ENCODE measurements at regions not wholly inside any gene's neighbourhood (a gene's known extent, or its start where the extent isn't known, plus 50 kb on each side); places are given as distances from the start of the nearest gene placed in this dataset.
A peak's percentile ranks its signal among the peaks of the same experiment; 100 is the strongest.

DNA sequence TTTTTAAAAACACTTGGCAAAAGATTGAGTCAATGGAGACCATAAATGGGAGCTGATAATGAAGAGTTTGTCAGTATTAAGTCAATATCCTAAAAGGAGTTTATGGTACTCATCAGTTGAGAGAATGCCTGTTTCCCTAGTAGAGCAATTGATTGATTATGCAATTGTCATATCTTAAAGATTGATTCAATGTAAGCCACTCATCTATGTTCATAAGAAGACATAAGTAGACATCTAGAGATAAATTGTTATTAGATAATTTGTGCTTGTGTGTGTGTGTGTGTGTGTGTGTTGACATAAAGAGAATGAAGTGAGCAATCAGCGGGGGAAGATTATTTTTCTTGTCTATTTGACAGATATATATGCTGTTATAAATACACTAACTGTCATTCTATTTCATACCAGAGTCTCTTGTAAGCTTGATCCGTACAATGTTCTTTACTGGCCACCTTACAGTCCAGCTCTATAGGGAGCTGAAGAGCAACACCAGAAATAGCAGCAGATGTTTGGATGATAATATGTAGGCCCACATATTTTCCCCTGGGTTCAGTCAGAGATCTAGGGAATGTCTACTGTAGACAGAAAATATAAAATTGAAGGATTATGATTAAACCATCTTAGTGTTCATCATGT, 848.6 kb upstream of the EPHA6 start:
- H3K36me3 Mint-ChIP-seq (ENCODE audit: unreplicated experiment): no peaks in the 10 kb centered on the region
- H3K4me1 Mint-ChIP-seq (ENCODE audit: low read depth, unreplicated experiment): no peaks in the 10 kb centered on the region
- no peaks in the 10 kb centered on the region for H3K27me3 Mint-ChIP-seq (ENCODE audit: unreplicated experiment)
- no peaks in the 10 kb centered on the region for H3K9me3 Mint-ChIP-seq (ENCODE audit: unreplicated experiment)
- TF ChIP-seq, protein P1, sequence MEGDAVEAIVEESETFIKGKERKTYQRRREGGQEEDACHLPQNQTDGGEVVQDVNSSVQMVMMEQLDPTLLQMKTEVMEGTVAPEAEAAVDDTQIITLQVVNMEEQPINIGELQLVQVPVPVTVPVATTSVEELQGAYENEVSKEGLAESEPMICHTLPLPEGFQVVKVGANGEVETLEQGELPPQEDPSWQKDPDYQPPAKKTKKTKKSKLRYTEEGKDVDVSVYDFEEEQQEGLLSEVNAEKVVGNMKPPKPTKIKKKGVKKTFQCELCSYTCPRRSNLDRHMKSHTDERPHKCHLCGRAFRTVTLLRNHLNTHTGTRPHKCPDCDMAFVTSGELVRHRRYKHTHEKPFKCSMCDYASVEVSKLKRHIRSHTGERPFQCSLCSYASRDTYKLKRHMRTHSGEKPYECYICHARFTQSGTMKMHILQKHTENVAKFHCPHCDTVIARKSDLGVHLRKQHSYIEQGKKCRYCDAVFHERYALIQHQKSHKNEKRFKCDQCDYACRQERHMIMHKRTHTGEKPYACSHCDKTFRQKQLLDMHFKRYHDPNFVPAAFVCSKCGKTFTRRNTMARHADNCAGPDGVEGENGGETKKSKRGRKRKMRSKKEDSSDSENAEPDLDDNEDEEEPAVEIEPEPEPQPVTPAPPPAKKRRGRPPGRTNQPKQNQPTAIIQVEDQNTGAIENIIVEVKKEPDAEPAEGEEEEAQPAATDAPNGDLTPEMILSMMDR (IDR thresholded peaks at IDR 0.05; ENCODE audit: partially characterized antibody, unreplicated experiment): no peak
- H3K27ac Mint-ChIP-seq (ENCODE audit: unreplicated experiment): no peak overlapping the region
- DNase-seq: no peak
- H3K4me3 Mint-ChIP-seq (ENCODE audit: unreplicated experiment): no peak overlapping the region

DNA sequence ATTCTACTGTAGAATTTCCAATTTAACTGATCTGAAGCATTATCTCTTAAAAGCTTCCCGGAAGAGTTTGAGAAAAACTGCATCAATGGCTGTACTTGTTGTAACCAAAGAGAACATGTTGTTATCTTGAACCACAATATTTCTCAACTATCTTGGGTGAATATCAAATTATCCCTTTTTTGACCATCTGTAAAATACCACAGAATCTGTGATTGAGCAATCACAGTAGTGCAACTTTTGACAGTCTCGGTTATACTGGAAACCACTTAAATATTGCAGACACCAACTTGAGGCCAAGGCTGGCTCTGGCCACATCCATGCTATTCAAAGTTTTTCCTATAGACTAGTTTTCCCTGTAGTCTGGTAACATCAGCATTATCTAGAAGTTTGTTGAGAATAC, 842.8 kb upstream of the EPHA6 start:
- H3K4me1 Mint-ChIP-seq (ENCODE audit: low read depth, unreplicated experiment): no peaks in the 10 kb centered on the region
- H3K9me3 Mint-ChIP-seq (ENCODE audit: unreplicated experiment): no peaks in the 10 kb centered on the region
- no peak overlapping the region for H3K27ac Mint-ChIP-seq (ENCODE audit: unreplicated experiment)
- H3K27me3 Mint-ChIP-seq (ENCODE audit: unreplicated experiment): no peaks in the 10 kb centered on the region
- no peaks in the 10 kb centered on the region for H3K36me3 Mint-ChIP-seq (ENCODE audit: unreplicated experiment)
- TF ChIP-seq, protein P1 (IDR thresholded peaks at IDR 0.05; ENCODE audit: partially characterized antibody, unreplicated experiment): no peak
- no peak for DNase-seq
- H3K4me3 Mint-ChIP-seq (ENCODE audit: unreplicated experiment): no peak overlapping the region

DNA sequence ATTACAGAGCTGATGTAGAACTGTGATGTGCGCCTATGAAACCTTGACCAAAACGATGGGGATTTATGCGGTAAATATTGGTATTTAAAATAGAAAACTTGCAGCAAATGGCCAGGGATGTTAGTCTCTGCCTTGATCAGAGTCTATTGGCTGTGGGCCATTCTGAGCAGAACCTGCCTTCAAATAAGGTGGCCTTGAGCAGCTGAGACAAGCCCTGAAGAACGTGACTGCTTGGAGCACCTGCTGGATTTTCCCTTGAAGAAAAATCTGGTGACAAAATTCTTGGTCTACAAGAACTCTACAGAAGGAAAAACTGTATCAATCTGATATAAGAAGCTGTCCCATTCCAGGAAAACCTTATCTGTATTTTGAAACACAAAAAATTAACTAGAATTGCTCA, 820.1 kb upstream of the EPHA6 start:
- Mint-ChIP-seq H3K27ac (ENCODE audit: unreplicated experiment) (no peak overlapping the region), H3K27me3 (ENCODE audit: unreplicated experiment) (peaks cover 2% of the 10 kb centered on the region), H3K4me1 (ENCODE audit: low read depth, unreplicated experiment) (no peaks in the 10 kb centered on the region), H3K4me3 (ENCODE audit: unreplicated experiment) (no peak overlapping the region), H3K9me3 (ENCODE audit: unreplicated experiment) (peaks cover 2% of the 10 kb centered on the region), H3K36me3 (ENCODE audit: unreplicated experiment) (no peaks in the 10 kb centered on the region)
- no peak for DNase-seq
- TF ChIP-seq, protein P1 (IDR thresholded peaks at IDR 0.05; ENCODE audit: partially characterized antibody, unreplicated experiment): no peak

DNA sequence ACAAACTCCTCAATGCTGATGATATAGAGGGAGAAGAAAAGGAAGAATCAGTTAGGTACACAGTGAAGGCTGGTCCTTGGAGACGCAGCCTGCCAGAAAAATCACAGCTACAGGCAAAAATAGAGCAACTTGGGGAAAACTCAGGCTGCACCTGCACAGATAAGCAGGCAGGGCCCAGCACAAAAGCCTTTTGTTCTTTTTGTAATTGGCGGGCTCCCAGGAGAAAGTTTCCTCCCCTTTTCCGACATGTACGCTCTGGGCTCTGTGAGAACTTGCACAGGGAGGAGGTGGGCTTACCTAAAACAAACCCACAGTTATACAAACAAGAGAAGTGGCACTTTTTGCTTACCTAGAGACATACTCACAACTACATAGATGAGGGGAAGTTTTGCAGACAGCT, 813.4 kb upstream of the EPHA6 start:
- no peaks in the 10 kb centered on the region for H3K36me3 Mint-ChIP-seq (ENCODE audit: unreplicated experiment)
- DNase-seq: no peak
- H3K27ac Mint-ChIP-seq (ENCODE audit: unreplicated experiment): no peak overlapping the region
- H3K27me3 Mint-ChIP-seq (ENCODE audit: unreplicated experiment): no peaks in the 10 kb centered on the region
- TF ChIP-seq, protein P1 (IDR thresholded peaks at IDR 0.05; ENCODE audit: partially characterized antibody, unreplicated experiment): no peak
- no peak overlapping the region for H3K4me3 Mint-ChIP-seq (ENCODE audit: unreplicated experiment)
- no peaks in the 10 kb centered on the region for H3K4me1 Mint-ChIP-seq (ENCODE audit: low read depth, unreplicated experiment)
- H3K9me3 Mint-ChIP-seq (ENCODE audit: unreplicated experiment): peaks cover 4% of the 10 kb centered on the region

DNA sequence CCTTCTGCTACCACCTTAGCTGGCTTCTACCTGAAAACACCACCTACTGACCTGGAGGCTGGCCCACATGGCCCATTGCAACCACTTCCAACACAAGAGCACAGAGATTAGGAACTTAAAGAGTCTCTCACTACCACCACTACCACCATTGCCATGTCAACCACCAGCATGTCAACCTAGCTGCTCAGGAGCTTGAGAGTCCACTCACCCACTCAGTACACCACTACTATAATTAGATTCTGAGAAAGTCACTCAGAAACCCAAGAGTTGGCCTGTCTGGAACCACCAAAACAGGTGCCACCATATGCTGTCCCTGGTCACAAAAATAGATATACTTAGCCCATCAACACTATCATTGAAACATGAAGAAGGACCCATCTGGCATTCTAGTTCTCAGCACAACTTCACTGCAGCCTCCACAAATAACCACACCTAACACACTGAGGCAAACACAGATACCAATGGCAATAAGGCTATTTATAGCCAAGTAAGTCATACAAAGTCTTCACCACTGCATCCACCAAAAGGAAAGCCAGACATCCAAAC, 806.7 kb upstream of the EPHA6 start:
- H3K9me3 Mint-ChIP-seq (ENCODE audit: unreplicated experiment): no peaks in the 10 kb centered on the region
- H3K36me3 Mint-ChIP-seq (ENCODE audit: unreplicated experiment): no peaks in the 10 kb centered on the region
- H3K27ac Mint-ChIP-seq (ENCODE audit: unreplicated experiment): peak overlapping the region; percentile 23
- no peaks in the 10 kb centered on the region for H3K4me1 Mint-ChIP-seq (ENCODE audit: low read depth, unreplicated experiment)
- no peaks in the 10 kb centered on the region for H3K27me3 Mint-ChIP-seq (ENCODE audit: unreplicated experiment)
- H3K4me3 Mint-ChIP-seq (ENCODE audit: unreplicated experiment): no peak overlapping the region
- TF ChIP-seq, protein P1 (IDR thresholded peaks at IDR 0.05; ENCODE audit: partially characterized antibody, unreplicated experiment): no peak
- no peak for DNase-seq

Measured in glutamatergic neuron (in vitro differentiated cells).